ENCODE measurements at regions not wholly inside any gene's neighbourhood (a gene's known extent, or its start where the extent isn't known, plus 50 kb on each side); places are given as distances from the start of the nearest gene placed in this dataset.

- TF ChIP-seq FOSL1 (IDR thresholded peaks at IDR 0.05; ENCODE audit: insufficient read depth, low read depth, low read length) (no peak), POLR2A (IDR thresholded peaks at IDR 0.05; ENCODE audit: control extremely low read depth in 1 of 2, low read depth in 2 of 2, low read length in 2 of 2) (no peak), EGR1 (IDR thresholded peaks at IDR 0.05; ENCODE audit: borderline replicate concordance, low read depth, low read length) (no peak), NRF1 (IDR thresholded peaks at IDR 0.05; ENCODE audit: low read depth, low read length) (no peak), TEAD4 (IDR thresholded peaks at IDR 0.05; ENCODE audit: low read depth, low read length) (no peak), GABPA (IDR thresholded peaks at IDR 0.05; ENCODE audit: borderline replicate concordance, insufficient read depth, low read length) (no peak), ASH2L (IDR thresholded peaks at IDR 0.05; ENCODE audit: low read length) (no peak), EZH2 (IDR thresholded peaks at IDR 0.05; ENCODE audit: low read depth, low read length, severe bottlenecking) (no peak)
Observed at GRCh38 chr5:110116539-110116938, 426.8 kb downstream of the MAN2A1 start (continued).
